ENCODE measurements at regions not wholly inside any gene's neighbourhood (a gene's known extent, or its start where the extent isn't known, plus 50 kb on each side); places are given as distances from the start of the nearest gene placed in this dataset.

- WGBS, 2 donors (ENCODE audit: low coverage in 1 of 2), result 97 to 100% methylated on average over 1 to 3 of the region's 5 CpGs
- Histone ChIP-seq H3K4me3 (no peak overlapping the region), H3K4me1 (no peaks in the 10 kb centered on the region), H3K27me3 (no peaks in the 10 kb centered on the region), H3K27ac (no peak overlapping the region), H3K36me3 (no peaks in the 10 kb centered on the region), H3K9me3 (peaks cover 0 to 10% (median 0%) of the 10 kb centered on the region in 3 donors)
- no peak for ATAC-seq
- TF ChIP-seq POLR2AphosphoS5 (IDR thresholded peaks at IDR 0.05) (no peak), CTCF (IDR thresholded peaks at IDR 0.05) (no peak)
Observed at GRCh38 chr13:90032313-90032712, 1315.2 kb upstream of the MIR17HG start.

GRCh38 chr13:90032841-90033493 lies 1314.5 kb upstream of the MIR17HG start:
- Histone ChIP-seq H3K4me1 (no peaks in the 10 kb centered on the region), H3K36me3 (no peaks in the 10 kb centered on the region), H3K27ac (no peak overlapping the region), H3K27me3 (no peaks in the 10 kb centered on the region), H3K4me3 (no peak overlapping the region), H3K9me3 (peaks cover 0 to 6% (median 0%) of the 10 kb centered on the region in 3 donors)
- ATAC-seq, result peak; percentile 16
- TF ChIP-seq CTCF (IDR thresholded peaks at IDR 0.05) (no peak), EP300 (IDR thresholded peaks at IDR 0.05) (no peak)
- WGBS, 2 donors (ENCODE audit: low coverage in 1 of 2), result 86% methylated on average over 1 of the region's 14 CpGs; no CpG with 5 or more reads in 1 of the 2 donors

- Histone ChIP-seq H3K9me3 (no peaks in the 10 kb centered on the region), H3K4me3 (no peak overlapping the region), H3K27me3 (no peaks in the 10 kb centered on the region), H3K4me1 (no peaks in the 10 kb centered on the region), H3K36me3 (no peaks in the 10 kb centered on the region), H3K27ac (no peak overlapping the region)
- no peak for ATAC-seq
- 45 to 71% methylated on average over 3 of the region's 3 CpGs for WGBS, 2 donors (ENCODE audit: low coverage in 1 of 2)
- TF ChIP-seq CTCF (IDR thresholded peaks at IDR 0.05), result no peak
Observed at GRCh38 chr13:90039516-90039915, 1308.0 kb upstream of the MIR17HG start.

- no peak for ATAC-seq
- no peaks in the 10 kb centered on the region for H3K9me3 ChIP-seq
- 80 to 100% methylated on average over 1 to 2 of the region's 2 CpGs for WGBS, 2 donors (ENCODE audit: low coverage in 1 of 2)
Observed at GRCh38 chr13:90047600-90047999, 1299.9 kb upstream of the MIR17HG start.

More at GRCh38 chr13:90047600-90047999, 1299.9 kb upstream of the MIR17HG start:
- no peaks in the 10 kb centered on the region for H3K36me3 ChIP-seq
- H3K27ac ChIP-seq, result no peak overlapping the region
- no peaks in the 10 kb centered on the region for H3K4me1 ChIP-seq
- no peaks in the 10 kb centered on the region for H3K27me3 ChIP-seq
- H3K4me3 ChIP-seq, result no peak overlapping the region
- no peak for TF ChIP-seq POLR2A (IDR thresholded peaks at IDR 0.05)
- TF ChIP-seq EP300 (IDR thresholded peaks at IDR 0.05), result no peak
- no peak for TF ChIP-seq POLR2AphosphoS5 (IDR thresholded peaks at IDR 0.05)
- no peak for TF ChIP-seq CTCF (IDR thresholded peaks at IDR 0.05)

Measured in gastroesophageal sphincter (tissue), 4 donors.